Hematopoietic multipotent progenitor cell treated with erythropoietin and hydrocortisone succinate and interleukin-3 and kit ligand, for 4 days (in vitro differentiated cells): ENCODE measurements at regions not wholly inside any gene's neighbourhood (a gene's known extent, or its start where the extent isn't known, plus 50 kb on each side); places are given as distances from the start of the nearest gene placed in this dataset.

ENCODE experiments used
- DNase-seq: peaks from one replicate; pipeline ENCODE4 v3.0.0-alpha.2; 2015

GRCh38 chr5:103458497-103459040 lies 104.0 kb downstream of the NUDT12 start:
- DNase-seq, result no peak

GRCh38 chr5:103456476-103456875 lies 106.1 kb downstream of the NUDT12 start:
- DNase-seq, result no peak

GRCh38 chr5:103455796-103456195 lies 106.8 kb downstream of the NUDT12 start:
- DNase-seq, result no peak

GRCh38 chr5:103454770-103455169 lies 107.8 kb downstream of the NUDT12 start:
- DNase-seq, result peak; percentile 39

- no peak for DNase-seq
These were observed 109.9 kb downstream of the NUDT12 start for GRCh38 chr5:103452666-103453065.

GRCh38 chr5:103452089-103452488 lies 110.5 kb downstream of the NUDT12 start:
- no peak for DNase-seq

- no peak for DNase-seq
These were observed 111.3 kb downstream of the NUDT12 start for GRCh38 chr5:103451261-103451660.

- DNase-seq, result no peak
These were observed 112.1 kb downstream of the NUDT12 start for GRCh38 chr5:103450333-103451061.

- DNase-seq, result no peak
These were observed 115.8 kb downstream of the NUDT12 start for GRCh38 chr5:103446813-103447212.

GRCh38 chr5:103445426-103446035 lies 117.1 kb downstream of the NUDT12 start:
- DNase-seq, result no peak

GRCh38 chr5:103444333-103445038 lies 118.1 kb downstream of the NUDT12 start:
- DNase-seq, result peak; percentile 59

GRCh38 chr5:103442750-103443149 lies 119.8 kb downstream of the NUDT12 start:
- no peak for DNase-seq

GRCh38 chr5:103441523-103441922 lies 121.1 kb downstream of the NUDT12 start:
- DNase-seq, result peak; percentile 57

- DNase-seq, result no peak
These were observed 123.6 kb downstream of the NUDT12 start for GRCh38 chr5:103439007-103439406.

GRCh38 chr5:103436656-103437055 lies 125.9 kb downstream of the NUDT12 start:
- DNase-seq, result no peak

- no peak for DNase-seq
These were observed 126.5 kb downstream of the NUDT12 start for GRCh38 chr5:103436112-103436511.

- no peak for DNase-seq
These were observed 127.3 kb downstream of the NUDT12 start for GRCh38 chr5:103435136-103435889.

- no peak for DNase-seq
These were observed 128.5 kb downstream of the NUDT12 start for GRCh38 chr5:103434057-103434456.

GRCh38 chr5:103433211-103433610 lies 129.4 kb downstream of the NUDT12 start:
- no peak for DNase-seq

- no peak for DNase-seq
These were observed 133.7 kb downstream of the NUDT12 start for GRCh38 chr5:103428923-103429322.

- peak; percentile 36 for DNase-seq
These were observed 134.1 kb downstream of the NUDT12 start for GRCh38 chr5:103428411-103428871.

GRCh38 chr5:103427326-103427725 lies 135.3 kb downstream of the NUDT12 start:
- no peak for DNase-seq
